ENCODE measurements at regions not wholly inside any gene's neighbourhood (a gene's known extent, or its start where the extent isn't known, plus 50 kb on each side); places are given as distances from the start of the nearest gene placed in this dataset.

DNA sequence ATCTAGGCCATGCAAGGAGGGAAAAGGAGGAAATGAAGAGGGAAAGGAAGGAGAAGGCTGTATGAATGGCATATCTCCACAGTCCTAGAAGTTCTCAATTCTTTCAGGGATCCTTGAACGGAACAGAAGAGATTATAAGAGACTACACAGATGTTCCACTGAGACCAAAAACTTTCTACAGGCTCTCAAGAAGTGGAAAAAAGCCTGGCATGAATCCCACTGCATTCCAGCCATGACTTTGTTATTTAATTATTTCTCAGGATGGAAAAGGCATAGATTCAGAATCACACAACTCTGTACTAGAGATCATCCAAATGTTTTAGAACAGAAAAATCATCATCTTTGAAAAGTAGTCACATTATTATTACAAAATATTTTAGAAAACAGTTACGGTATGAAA, 131.7 kb upstream of the CDH20 start:
- DNase-seq (ENCODE audit: low read depth): peak; percentile 2
- TF ChIP-seq, protein P1, sequence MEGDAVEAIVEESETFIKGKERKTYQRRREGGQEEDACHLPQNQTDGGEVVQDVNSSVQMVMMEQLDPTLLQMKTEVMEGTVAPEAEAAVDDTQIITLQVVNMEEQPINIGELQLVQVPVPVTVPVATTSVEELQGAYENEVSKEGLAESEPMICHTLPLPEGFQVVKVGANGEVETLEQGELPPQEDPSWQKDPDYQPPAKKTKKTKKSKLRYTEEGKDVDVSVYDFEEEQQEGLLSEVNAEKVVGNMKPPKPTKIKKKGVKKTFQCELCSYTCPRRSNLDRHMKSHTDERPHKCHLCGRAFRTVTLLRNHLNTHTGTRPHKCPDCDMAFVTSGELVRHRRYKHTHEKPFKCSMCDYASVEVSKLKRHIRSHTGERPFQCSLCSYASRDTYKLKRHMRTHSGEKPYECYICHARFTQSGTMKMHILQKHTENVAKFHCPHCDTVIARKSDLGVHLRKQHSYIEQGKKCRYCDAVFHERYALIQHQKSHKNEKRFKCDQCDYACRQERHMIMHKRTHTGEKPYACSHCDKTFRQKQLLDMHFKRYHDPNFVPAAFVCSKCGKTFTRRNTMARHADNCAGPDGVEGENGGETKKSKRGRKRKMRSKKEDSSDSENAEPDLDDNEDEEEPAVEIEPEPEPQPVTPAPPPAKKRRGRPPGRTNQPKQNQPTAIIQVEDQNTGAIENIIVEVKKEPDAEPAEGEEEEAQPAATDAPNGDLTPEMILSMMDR (IDR thresholded peaks at IDR 0.05; ENCODE audit: low read depth, low read length, missing control alignments): no peak
- H3K4me3 ChIP-seq (ENCODE audit: low read depth, low read length): no peak overlapping the region
- in situ Hi-C loops (cut with HindIII; ENCODE audit: low sequenced_read_pairs): no loop called here

DNA sequence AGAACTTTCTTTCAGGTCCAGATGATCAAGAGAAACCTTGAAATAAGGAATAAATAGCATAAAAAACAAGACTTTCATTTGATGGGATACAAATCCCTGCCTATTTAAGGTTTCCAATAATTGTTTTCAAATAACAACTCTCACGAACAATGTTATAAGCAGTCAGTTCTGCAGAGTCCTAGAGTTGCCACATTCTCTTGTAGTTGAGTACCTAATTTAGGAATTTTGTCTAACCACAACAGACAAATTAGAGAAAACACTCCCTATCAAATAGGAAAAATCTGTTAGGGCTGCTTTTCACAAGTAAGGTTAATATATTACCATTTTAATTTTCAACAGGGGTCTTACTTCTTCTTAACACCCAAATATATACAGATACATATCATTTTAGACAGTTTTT, 130.1 kb upstream of the CDH20 start:
- in situ Hi-C loops (cut with HindIII; ENCODE audit: low sequenced_read_pairs): no loop called here
- DNase-seq (ENCODE audit: low read depth): peak; percentile 19
- TF ChIP-seq, protein P1 (IDR thresholded peaks at IDR 0.05; ENCODE audit: low read depth, low read length, missing control alignments): no peak
- no peak overlapping the region for H3K4me3 ChIP-seq (ENCODE audit: low read depth, low read length)

DNA sequence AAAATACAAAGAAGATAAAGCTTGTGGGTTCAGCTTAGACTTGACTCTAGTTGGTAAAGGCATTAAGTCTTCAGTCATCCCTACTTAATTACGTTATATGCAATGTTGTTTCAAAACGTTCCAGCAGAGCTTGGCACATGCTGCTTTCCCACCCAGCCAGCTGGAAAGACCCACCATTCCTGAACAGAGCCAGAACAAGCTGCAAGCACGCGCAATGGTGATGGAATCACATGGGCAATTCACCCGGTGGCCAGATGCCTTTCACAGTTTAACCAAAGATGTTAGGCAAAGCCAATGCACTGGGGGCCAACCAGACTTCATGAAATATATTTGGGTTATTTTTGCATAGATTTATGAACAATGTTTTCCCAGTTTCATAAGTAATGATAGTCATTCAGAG, 123.4 kb upstream of the CDH20 start:
- TF ChIP-seq, protein P1 (IDR thresholded peaks at IDR 0.05; ENCODE audit: low read depth, low read length, missing control alignments): no peak
- peak; percentile 34 for DNase-seq (ENCODE audit: low read depth)
- H3K4me3 ChIP-seq (ENCODE audit: low read depth, low read length): no peak overlapping the region
- in situ Hi-C loops (cut with HindIII; ENCODE audit: low sequenced_read_pairs): no loop called here

DNA sequence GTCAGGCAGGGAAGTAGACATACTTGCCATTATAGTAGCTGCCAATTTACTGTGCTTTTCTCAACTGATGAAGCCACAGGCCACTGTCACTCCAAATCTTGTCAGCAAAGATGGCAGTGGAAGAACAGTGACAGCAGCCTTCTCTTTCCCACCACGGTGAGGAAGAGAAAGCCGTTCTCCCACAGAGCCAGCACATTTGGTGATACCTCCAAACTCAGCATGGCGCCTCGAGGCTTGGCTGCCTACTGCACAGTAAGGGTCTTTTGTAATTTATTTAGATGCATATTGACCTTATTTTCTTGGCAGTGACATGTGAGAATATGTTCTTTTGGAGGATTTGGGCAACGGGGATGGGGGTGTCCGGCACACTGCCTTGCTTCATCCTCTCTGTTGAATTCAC, 117.2 kb upstream of the CDH20 start:
- no peak overlapping the region for H3K4me3 ChIP-seq (ENCODE audit: low read depth, low read length)
- in situ Hi-C loops (cut with HindIII; ENCODE audit: low sequenced_read_pairs): no loop called here
- TF ChIP-seq, protein P1 (IDR thresholded peaks at IDR 0.05; ENCODE audit: low read depth, low read length, missing control alignments): no peak
- DNase-seq (ENCODE audit: low read depth): no peak

DNA sequence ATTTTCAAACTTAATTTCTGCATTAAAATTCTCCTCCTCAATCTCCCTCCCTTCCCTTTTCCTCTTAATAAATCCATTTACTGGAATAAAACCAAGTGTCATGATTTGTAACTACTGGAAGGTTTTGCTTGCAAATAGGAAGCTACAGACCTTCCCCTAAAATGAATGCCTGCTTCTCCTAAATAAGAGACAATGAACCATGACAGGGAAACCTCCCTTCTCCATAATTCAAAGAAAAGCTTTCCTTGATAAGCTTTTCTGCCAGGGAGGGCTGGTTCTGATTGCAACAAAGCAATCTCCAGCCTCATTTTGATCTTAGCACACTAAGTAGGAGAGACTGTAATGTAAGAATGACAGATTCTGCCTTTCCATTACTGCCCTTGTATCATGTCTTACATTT, 111.0 kb upstream of the CDH20 start:
- no peak for DNase-seq (ENCODE audit: low read depth)
- H3K4me3 ChIP-seq (ENCODE audit: low read depth, low read length): no peak overlapping the region
- TF ChIP-seq, protein P1 (IDR thresholded peaks at IDR 0.05; ENCODE audit: low read depth, low read length, missing control alignments): no peak
- in situ Hi-C loops (cut with HindIII; ENCODE audit: low sequenced_read_pairs): no loop called here

DNA sequence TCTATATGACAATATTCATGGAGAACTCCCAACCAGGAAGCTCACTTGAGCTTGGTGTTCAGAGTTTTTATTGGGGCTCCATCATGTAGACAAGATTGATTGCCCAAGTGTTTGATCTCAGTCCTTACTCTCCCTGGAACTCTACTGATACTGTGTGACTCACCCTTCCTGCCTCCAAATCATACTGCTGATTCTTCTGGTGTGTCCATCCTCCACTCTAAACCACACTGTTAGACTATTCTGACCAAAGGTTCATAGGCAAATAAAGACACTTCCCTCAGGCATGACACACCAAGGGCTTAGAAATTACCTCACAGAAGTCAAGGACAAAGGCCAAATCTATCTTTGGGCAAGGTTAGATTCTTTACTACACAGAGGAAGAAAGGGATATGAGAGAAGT, 107.9 kb upstream of the CDH20 start:
- TF ChIP-seq, protein P1 (IDR thresholded peaks at IDR 0.05; ENCODE audit: low read depth, low read length, missing control alignments): no peak
- DNase-seq (ENCODE audit: low read depth): no peak
- in situ Hi-C loops (cut with HindIII; ENCODE audit: low sequenced_read_pairs): no loop called here
- H3K4me3 ChIP-seq (ENCODE audit: low read depth, low read length): no peak overlapping the region

Data from astrocyte of the cerebellum (primary cell).